GM18499 (cell line): ENCODE measurements at regions not wholly inside any gene's neighbourhood (a gene's known extent, or its start where the extent isn't known, plus 50 kb on each side); places are given as distances from the start of the nearest gene placed in this dataset.
A peak's percentile ranks its signal among the peaks of the same experiment; 100 is the strongest.

Experiments
- ATAC-seq: cut with Tn5 transposase; IDR thresholded peaks from one replicate; pipeline ENCODE4 v1.9.1; 2021; ENCODE audit warnings: moderate number of reproducible peaks; ENCODE audit not compliant: insufficient read depth, unreplicated experiment

GRCh38 chr2:12152888-12153287, 406.5 kb downstream of the LPIN1 start:
- ATAC-seq = no peak

GRCh38 chr2:12155303-12156051, 409.0 kb downstream of the LPIN1 start:
- no peak for ATAC-seq

DNA sequence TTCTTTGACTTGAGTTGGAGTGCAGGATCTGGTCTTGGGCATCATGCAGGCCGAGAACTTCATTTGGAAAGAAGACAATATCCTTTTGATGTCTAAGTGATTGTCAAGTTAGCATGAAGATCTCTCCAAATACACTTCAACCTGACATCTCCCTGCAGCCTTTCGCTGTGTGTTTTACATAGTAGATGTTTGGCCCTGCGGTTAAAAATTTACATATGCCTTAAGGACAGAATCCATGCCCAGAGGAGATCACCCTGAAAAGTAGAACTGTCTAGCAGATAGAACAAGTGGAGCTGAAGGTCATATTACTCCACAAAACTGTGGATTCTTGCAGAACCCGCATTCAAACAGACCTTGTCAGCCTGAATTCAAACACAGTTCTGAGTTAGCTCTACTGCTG, 409.9 kb downstream of the LPIN1 start:
- no peak for ATAC-seq

GRCh38 chr2:12161085-12161484, 414.7 kb downstream of the LPIN1 start:
- no peak for ATAC-seq

DNA sequence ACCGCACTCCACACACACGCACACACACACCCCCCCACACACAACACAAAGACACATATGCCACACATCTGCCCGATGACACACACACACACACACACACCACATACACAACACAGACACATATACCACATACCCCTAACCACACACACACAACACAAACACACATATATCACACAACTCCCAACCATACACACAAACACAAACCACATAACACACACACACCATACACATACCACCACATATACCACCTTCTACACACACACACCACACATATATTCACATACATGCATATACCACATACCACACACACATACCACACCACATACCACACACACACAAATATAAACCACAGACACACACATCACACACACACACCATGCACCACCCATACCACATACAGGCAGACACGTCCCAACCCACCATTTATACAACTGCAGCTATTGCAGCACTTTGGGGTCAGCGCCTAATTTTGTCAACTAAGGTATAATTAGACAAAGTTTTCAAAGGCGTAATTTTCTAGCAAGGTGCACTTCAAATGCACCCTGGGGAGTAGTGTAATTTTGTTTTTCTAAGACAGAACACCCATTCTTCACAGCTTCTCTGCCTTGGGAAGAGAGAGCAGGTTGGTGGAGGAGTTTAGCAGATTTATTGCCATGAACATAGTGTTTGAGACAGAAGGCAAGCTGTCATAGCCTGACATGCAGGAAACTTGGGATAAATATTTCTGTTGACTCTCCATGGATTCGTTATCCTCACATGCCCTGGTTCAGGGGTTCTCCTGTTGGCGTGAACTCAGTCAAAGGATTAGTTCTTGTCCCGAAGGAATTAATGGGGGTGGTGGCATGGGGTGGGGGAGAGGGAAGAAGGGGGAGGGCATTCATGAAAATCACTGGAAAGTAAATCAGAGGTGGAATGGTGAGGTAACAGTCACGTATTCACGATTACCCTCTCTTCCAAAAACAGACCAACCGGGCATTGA, 416.1 kb downstream of the LPIN1 start:
- no peak for ATAC-seq

GRCh38 chr2:12163866-12164265, 417.4 kb downstream of the LPIN1 start:
- no peak for ATAC-seq

DNA sequence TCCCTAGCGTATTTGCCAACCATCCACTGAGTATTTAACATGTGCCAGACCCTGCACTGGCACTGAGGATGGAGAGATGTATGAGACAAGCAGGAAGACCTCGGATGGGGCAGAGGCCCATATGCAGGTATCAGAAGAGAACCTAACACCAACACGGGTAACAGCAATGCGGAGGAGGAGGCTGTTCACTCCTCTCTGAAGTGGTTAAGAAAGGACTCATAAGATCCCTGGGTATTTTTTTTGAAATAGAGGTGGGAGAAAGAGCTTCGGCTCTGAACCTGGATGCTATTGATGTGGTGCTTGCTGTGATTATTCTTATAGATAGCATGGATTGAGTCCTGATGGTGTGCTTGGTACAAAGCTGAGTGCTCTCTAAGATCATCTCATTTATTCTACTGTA, 418.3 kb downstream of the LPIN1 start:
- ATAC-seq = no peak

- no peak for ATAC-seq
Observed at GRCh38 chr2:12167525-12168317, 421.3 kb downstream of the LPIN1 start.

DNA sequence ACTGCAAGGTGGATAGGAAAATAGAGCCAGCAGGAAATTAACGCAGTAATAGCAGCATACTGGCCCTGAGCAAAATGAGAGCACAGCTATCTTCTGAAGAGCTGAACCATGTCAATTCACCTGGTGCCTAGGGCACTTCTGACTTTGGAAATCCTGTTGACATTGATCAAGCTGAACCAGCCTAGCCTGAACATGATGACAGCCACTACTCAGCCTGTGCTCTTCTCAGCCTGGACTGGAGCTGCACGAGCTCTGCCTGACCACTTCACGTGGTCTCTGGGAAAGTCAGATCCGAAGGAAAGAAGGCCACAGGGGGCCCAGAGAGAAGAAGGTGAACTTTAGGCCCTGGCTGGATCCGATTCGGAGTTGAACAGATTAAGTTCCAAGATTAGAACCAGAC, 421.9 kb downstream of the LPIN1 start:
- no peak for ATAC-seq

- ATAC-seq = no peak
Observed at GRCh38 chr2:12168791-12169388, 422.5 kb downstream of the LPIN1 start.

- no peak for ATAC-seq
Observed at GRCh38 chr2:12169721-12170120, 423.3 kb downstream of the LPIN1 start.

- ATAC-seq = no peak
Observed at GRCh38 chr2:12170121-12170520, 423.7 kb downstream of the LPIN1 start.

- ATAC-seq = no peak
Observed at GRCh38 chr2:12173271-12173942, 427.0 kb downstream of the LPIN1 start.

- no peak for ATAC-seq
Observed at GRCh38 chr2:12173943-12174340, 427.5 kb downstream of the LPIN1 start.

DNA sequence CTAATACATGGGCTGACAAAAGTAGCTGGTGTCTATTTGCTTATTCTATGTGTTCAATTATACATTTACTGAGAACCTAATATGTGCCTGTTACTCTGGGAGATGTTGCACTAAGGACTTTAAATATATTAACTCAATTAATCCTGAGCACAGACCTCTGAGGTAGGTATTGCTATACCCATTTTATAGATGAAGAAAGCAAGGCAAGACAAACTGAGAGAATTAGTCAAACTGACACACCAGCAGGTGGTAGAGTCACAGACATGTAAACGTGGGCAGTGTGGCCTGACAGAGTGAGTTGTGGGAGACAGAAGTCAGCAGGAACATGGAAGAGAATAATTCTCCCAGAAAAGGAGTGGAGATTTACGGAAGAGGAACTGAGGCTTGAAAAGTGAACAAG, 428.9 kb downstream of the LPIN1 start:
- ATAC-seq = no peak

DNA sequence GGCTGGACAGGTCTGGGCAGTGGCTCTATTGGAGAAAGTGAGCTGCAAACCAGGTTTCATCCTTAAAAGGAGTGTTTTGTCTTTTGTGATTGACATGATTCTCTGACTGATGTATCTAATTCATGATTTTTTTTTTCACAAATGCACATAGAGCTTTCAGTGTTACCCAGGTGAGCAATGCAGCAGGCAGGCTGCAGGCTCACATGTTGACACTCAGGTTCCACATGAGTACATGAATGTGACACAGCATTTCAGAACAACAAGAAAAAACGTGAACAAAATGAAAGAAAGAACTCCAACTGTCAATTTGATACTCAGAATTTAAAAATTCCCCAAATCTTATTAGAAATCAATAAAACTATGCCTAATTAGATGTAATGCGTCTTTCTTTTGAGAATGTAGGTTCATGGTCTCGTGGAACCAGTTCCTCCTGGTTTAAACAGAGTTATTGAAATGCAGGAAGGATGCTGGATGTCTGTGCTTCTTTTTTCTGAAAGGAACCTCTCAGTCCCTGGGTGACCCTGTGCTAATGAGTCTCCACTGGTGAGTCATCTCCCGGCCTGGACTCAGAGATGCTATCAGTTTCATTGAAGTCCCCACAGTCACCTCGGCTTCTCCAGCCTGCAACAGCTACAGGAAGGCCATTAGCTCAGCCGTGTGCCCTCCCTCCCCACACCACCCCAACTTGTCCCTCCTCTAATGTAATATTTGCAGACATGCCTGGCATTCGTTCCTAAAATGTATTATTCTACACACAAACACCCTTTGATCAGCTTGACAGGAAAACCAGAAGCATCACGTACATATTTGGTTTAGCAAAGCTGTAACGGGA, 430.4 kb downstream of the LPIN1 start:
- ATAC-seq = peak; percentile 81

DNA sequence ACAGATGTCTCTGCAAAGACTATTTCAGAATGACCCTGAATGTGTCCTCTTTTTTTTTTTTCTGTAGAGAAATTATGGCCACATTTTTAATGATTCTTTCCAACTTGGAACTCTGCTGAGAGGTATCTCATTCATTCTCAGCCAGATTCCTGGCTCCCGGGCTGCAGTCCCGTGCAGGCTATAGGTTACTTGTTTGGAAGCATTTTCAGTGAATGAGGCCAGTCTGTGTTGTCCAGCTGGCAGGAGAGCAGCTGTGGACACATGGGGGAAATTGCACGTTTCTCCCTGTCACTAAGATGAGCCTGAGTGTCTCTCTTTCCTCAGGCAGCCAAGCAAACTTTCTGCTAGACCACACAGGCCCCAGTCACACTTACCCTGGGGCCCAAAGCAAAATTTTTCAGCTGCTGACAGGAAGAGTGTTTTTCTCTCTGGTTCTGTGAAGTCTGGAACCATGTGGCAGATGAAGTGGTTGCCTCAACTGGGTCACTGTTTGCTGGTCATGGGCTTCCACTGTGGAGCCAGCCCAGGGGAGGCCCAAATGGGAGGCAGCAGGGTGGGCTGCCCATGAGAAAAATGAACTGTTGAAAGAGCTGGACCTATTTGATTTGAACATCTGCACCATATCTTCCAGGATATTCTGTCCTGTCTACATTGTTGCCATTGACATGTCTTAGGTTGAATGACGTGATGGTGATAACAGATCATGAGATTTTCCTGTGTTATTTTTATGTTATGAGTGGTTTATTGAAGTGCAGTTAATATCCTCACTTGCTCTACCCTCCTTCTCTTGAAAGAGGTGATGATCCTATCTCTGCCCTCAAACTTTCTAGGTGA, 431.2 kb downstream of the LPIN1 start:
- peak; percentile 50 for ATAC-seq
